ENCODE measurements at regions not wholly inside any gene's neighbourhood (a gene's known extent, or its start where the extent isn't known, plus 50 kb on each side); places are given as distances from the start of the nearest gene placed in this dataset.
A peak's percentile ranks its signal among the peaks of the same experiment; 100 is the strongest.
"Not testable (repeated sequence)": the region's sequence is repeated elsewhere in the genome, so short reads cannot be mapped to it uniquely, and the experiment has no call there.

DNA sequence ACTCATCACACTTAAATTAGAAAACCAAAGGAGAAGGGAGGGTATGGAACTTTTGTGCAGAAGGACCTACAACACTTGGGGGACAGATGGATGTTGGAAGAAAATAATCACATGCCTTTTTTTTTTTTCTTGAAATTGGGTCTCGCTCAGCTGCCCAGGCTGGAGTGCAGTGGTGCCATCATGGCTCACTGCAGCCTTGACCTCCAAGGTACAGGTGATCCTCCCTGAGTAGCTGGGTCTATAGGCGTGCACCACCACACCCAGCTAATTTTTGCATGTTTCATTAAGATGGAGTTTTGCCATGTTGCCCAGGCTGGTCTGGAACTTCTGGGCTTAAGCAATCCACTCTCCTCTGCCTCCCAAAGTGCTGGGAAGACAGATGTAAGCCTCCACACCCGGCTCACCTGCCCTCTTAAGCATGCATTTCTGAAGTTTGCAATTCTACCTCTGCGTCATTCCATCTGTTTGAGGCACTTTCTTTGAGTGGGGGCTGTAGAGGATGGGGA, 370.8 kb upstream of the JARID2 start:
- no peak for DNase-seq

DNA sequence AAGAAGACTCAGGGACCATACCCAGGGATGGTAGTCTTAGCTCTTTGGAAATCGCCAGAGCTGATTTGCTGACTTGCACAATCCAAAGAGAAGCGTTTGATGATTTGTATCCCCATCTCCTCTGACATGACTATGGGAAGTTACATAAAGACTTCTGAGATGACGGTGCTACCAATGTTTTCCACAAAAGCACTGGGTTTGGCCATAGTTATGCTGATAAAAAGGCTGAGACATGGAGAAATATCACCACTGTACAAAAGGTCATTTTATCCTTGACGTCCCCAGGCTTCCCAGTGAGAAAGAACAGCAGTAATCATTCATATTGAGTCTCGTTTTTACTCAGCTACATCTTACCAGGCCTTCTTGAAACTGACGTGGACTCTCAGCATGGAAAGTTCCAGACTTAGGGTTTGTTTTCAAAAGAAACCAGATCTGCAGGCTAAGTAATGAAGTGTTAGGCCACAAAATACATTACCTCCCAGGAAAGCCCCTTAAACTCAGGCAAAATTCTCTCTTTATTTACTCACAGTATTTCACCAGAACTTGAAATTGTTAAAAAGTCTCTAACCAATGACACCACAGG, 370.3 kb upstream of the JARID2 start:
- no peak for DNase-seq

DNA sequence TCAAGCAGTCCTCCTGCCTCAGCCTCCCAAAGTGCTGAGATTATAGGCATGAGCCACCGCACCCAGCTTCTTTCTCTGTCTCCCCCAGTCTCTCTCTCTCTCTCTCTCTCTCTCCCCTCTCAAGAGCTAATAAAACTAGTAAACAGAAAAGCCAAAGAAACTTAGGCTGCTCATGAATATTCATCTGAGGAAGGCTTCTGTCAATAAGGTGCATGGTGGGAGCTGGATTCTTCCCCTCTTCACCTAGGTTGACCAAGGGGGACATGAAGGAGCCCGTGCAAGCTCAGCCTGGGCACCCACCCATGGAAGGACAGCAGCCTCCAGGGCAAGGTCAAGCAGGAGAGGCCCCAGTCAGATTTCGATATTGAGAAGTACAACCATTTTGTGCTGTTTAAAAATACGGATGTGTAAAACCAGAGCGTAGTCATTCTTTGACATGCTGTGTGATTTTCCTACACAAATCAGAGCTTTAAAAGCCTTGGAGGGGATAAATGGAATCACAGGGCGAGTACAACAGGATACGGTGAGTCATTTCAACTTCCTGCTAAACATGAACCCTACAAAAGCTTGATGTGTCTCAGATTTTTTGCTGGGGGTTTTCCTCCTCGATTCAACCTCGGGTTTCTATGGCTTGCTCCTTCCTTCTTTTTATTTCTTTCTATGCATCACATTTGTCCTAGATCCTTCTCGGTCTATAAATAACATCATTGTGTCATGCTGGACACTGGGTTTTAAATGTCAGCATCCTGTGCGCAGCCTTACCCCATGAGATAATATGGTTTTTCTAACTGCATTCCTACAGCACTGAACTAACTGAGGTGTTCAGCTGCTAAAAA, 368.9 kb upstream of the JARID2 start:
- DNase-seq, result peak; percentile 23

DNA sequence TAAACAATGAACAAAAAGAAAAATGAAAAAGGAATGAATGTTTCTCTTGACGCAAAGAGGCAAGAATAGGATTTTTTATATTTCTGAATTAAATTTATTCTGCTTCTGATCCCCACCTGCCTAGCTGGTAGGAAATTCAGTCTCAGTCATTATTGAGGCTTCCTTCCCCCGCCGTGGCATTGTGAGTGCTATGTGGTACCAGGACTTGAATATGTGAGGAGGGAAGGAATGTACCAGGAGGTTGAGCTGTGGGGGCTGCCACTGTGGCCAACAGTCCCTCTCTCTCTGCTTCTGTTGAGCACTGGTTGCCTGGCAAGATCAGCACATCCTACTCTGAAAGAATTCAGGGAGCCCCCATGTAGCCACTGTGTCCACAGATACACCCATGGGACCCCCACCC, 368.1 kb upstream of the JARID2 start:
- no peak for DNase-seq

DNA sequence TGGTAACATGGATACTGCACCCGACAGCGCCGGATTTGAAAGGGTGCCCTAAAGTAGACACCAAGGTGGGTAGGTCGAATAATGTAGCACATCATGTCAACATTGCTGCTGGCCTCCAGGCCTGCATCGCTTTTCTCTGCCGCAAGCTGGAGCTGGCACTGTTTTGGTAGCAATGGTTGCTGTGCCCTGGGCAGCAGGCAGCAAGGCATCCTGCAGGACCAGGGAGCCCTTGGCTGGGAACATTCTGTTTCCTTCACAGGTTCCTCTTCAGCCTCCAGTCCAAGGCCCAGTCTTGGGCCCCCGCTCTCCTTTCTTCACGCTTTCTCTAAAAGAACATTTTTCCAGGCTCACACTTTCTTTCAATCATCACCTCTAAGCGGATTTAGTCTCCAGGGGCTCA, 365.8 kb upstream of the JARID2 start:
- no peak for DNase-seq

DNA sequence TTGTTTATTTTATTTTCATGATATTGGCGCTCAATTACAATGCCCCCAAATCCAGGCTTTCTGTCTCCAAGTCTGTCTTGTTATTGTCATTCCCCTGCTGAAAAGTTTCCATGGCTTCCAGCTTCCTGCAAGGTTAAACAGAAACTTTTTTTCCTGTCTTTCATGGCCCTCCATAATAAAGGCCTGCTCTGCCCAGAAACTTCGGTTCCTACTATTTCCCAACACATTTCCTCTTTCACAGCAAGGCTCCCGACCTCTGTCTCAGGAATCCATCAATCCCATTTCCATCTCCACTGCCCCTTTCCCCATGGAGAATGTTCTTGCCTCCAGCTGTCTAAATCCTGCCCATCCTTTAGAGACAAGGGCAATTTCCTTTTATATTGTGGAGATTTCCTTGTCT, 365.2 kb upstream of the JARID2 start:
- no peak for DNase-seq

DNA sequence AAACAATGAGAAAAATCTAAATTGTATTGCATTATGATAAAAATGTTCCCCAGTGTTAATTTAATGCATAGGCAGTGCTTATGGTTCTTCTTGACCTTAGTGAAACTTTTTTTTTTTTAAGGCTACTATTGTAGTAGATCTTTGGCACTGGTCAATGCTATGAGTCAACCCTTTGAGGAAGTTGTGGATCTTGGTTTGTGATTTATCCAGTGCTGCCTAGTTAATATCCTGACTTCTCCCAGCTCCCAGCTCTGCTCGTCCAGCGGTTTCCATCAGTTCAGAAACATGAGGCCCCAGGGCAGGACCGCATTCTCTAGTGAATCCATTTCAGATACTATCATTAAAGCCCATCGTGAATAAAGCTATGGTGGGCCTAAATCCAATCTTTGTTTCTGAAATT, 364.5 kb upstream of the JARID2 start:
- DNase-seq, result no peak

DNA sequence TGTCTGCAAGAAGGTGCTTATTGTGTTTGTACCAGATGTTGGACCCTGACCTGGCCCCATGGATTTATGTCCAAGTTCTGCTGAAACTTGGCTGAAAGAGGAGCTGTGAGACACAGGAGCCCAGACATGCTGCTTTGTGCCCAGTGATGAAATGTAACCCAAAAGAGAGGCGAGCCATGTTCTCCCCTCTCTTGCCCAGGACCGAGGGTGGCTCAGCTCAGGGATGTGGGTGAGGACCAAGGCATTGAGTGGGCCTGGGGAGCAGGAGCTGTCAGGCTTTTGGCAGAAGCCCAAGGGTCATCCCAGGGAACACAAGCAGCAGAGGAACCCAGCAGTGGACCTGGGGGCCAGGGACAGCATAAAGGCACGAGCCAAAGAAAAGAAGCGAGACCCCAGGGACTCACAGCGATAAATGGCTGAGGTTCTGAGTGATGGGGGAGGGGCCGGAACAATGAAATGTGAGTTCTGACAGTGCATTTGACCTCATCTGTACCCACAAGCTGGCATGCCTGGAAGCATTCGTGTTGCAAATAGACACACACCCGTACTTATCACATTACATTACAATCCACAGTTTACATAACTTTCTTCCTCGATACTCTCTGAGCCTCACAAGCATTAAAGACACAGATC, 363.4 kb upstream of the JARID2 start:
- no peak for DNase-seq

DNA sequence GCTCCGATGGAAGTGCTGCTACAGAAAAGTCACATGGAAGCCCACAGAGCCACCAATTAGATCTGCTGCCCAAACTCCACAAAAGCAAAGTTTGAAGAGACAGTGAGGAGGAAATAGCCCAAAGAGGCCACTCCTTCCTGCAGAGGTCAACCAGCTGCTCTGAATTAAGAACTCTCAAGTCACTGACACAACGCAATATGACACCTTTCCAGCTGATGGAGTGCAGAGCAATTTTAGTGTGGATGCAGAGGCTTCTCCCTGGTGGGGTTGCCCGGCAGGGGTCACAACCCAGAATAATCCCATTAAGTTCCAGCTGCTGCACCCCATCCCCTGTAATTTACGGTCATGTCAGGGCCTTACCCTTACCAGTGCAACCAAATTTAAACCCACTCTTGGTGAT, 361.9 kb upstream of the JARID2 start:
- no peak for DNase-seq

DNA sequence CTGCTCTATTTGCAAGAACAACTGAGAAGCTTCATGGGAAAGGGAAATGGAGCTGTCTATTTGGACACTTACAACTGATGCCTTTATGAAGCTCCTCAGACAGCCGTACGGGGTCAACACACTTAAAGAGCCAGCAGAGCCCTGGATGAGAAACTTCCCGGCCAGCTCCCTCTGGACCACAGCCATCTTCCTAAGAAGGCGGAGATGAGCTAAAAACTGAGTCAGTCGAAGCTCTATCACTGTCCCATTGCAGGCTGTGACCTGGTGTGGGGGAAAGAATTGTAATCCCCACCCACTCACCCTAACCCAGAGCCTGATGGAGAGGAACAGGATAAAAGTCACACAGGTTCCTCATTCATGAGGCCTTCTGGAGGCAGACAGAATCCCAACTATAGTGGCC, 360.4 kb upstream of the JARID2 start:
- no peak for DNase-seq

DNA sequence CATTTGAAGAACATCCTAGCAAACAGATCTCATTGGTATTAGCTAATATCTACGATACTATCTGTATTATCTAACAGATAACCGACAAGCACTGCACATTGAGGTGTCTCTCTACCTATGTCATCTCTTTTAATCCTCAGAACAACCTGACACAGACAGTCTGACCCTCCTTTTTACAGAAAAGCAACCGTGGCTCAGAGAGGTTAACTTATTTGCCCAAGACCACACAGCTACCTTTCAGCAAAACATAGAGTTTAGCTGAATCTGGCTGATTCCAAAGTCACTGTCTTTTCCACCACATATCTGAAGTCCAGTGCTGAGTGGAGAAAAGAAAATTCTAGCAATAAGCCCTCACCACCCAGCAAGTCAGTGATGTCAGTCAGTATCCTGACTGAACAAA, 358.7 kb upstream of the JARID2 start:
- DNase-seq, result no peak

DNA sequence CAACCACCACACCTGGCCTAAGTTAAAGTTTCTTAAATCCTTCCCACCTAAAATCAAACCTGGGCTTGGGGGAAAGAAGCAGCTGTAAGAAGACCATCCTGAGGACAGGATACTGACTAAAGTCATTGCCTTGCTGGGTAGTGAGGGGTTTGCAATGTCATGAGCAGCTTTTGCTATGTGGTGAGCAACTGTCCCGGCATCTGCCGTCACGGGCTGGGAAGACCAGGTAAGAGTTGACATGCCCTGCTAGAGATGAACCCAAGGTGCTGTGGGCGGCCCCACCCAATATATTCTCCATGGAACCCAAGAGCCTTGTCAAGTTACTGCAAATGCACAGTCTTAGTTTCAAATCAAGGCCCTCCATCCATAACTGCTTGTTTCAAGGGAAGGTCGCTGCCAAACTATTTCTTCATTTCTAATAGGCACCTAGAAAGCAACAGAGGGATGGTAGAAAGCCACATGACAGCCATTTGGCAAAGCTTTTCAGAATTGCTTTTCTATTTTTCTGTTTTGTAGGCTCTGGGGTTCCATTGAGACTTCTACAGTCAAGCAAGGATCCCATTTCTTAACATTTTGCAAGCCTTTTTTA, 357.8 kb upstream of the JARID2 start:
- no peak for DNase-seq

DNA sequence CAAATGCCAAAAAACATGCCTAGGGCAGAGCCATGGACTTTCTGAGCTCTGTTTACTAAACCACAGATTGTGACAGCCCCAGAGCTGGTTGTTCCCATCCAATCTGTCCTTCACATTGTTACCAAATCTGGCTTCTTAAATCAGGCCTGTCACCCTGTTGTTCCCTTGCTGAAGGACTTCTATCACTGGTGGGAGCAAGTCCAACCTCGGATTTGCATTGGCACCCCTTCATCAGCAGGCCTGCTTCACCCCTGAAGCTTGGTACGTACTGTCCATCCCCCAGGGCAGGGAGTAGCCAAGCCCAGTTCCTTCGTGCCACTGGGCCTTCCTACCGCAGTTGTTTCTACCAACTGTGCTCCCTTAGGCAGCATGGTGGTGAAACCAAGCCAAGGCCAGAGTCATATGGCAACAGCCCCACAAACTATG, 357.3 kb upstream of the JARID2 start:
- DNase-seq, result no peak

DNA sequence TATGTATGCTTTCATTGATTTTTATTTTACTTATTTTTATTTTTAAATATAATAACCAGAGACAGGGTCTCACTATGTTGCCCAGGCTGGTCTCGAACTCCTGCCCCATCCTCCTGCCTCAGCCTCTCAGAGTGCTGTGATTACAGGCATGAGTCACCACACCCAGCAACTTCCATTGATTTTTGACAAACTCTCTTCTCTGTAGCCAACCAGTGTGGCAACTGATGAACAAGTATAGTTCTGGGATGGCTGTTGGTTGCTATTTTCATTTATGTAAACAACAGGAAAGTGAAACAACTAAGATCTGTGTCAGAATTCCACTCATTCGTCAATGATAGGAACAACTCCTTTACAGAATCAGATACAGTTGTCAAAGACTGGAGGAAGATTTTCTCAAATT, 356.7 kb upstream of the JARID2 start:
- DNase-seq, result no peak

DNA sequence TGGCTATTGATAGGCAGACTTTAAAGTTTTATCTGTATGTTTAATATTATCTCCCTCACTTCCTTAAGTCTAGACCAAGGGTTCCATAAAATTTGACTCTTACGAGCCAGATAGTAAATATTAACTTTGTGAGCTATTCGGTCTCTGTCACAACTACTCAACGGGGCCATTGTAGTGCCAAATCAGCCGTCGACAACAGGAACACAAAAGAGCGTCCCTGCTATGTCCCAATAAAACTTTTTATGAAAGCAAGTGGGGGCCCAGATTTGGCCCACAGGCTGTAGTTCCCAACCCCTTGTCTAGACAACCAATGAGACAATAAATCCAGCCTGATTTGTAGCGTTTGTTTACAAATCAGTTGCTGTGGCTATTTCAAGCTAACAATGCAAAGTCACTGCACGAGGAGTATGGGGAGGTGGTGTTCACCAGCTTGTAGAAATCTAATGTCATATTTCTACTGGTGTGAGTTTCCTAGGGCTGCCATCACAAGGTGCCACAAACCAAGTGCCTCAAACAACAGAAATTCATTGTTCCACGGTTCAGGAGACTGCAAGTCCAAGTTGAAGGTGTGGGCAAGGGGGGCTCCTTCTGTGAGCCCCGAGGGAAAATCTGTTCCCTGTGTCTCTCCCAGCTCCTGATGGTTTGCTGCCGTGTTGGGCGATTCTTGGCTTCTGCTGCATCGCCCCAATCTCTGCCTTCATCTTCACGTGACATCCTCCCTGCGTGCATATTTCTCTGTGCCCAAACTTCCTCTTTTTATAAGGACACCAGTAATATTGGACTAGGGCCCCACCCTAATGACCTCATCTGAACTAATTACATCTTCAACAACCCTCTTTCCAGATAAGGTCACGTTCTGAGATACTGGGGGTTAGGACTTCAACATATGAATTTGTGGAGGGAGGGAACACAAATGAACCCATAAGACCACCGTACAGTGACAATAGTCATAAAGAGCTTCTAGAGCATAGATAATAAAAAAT, 356.0 kb upstream of the JARID2 start:
- no peak for DNase-seq

DNA sequence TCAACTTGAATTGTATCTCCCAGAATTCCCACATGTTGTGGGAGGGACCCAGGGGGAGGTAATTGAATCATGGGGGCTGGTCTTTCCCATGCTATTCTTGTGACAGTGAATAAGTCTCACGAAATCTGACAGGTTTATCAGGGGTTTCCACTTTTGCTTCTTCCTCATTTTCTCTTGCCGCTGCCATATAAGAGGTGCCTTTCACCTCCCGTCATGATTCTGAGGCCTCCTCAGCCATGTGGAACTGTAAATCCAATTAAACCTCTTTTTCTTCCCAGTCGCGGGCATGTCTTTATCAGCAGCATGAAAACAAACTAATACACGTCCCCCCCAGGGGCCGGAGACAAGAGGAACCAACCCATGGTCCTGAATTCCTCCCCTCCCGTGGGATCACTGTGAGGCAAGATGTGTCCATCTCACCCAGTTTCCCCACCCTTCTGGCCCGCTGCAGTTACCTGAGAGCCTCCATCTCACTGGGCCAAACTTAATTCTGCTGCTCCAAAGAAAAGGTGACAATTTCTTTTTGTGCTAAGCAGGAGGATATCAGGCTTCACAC, 354.0 kb upstream of the JARID2 start:
- DNase-seq, result not testable (repeated sequence)

DNA sequence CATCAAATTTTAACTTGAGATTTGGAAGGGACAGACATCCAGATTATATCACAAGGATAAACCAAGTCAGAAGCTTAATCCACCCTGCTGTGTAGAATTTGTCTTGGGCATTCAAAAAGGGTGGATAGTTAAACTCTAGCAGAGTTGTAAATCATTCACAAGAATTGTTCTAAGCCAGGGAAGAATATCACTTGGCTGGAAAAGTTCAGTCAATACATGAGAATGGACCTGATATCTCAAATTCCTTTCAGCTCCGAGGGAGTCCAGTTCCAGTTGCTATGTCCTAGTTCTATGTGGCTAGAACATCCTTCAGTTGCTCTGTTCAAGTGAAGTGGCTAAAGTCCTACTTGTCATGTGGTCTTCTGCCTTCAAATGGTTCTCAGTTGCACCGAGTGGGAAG, 351.8 kb upstream of the JARID2 start:
- no peak for DNase-seq

DNA sequence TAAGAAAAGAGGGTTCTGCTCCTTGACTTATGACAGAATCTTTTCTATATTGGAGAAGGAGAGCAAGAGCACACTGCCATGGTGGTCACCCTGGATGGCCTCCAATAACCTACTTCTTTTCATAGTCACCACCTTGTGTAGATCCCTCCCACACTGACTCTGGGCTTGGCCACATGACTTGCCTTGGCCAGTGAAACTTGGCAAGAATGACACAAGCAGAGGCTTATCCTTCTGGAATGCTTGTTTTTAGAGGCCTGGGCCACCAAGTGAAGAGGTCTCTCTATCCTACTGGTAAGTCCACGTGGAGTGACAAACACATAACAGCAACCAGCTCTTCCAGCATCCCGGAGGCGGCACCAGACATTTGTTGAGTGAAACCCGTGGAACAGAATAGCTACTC, 349.4 kb upstream of the JARID2 start:
- DNase-seq, result no peak

DNA sequence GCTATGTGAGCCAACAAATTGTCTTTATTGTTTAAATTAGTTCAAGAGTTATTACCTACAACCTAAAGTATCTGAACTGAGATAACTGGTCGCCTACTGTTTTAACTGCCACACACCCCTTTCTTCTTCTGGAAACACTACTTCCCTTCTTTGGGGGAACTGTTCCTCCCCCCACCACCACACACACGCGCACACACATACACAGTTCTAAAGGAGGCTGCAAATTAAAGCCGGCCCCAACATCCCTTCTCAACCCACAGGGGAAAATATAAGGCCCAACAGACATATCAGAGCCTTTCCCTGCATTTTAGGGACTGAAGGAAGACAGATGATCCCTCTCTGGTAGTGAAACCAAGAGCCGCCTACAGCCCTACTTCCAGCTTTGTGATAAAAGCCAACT, 348.0 kb upstream of the JARID2 start:
- no peak for DNase-seq

DNA sequence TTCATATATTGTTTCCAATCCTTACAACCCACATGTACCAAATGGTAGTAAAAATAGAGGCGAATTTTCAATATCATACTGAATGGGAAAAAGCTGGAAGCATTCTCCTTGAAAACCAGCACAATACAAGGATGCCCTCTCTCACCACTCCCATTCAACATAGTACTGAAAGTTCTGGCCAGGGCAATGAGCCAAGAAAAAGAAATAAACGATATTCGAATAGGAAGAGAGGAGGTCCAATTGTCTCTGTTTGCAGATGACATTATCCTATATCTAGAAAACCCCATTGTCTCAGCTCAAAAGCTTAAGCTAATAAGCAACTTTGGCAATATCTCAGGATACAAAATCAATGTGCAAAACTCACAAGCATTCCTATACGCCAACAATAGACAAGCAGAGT, 346.4 kb upstream of the JARID2 start:
- DNase-seq, result not testable (repeated sequence)

DNA sequence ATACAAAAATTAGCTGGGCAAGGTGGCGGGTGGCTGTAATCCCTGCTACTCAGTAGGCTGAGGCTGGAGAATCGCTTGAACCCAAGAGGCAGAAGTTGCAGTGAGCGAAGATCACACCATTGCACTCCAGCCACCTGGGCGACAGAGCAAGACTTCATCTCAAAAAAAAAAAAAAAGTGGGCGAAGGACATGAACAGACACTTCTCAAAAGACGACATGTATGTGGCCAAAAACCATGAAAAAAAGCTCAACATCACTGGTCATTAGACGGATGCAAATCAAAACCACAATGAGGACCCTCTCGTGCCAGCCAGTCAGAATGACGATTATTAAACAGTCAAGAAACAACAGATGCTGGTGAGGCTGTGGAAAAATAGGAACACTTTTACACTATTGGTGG, 344.9 kb upstream of the JARID2 start:
- DNase-seq, result no peak
